ENCODE measurements at regions not wholly inside any gene's neighbourhood (a gene's known extent, or its start where the extent isn't known, plus 50 kb on each side); places are given as distances from the start of the nearest gene placed in this dataset.

DNA sequence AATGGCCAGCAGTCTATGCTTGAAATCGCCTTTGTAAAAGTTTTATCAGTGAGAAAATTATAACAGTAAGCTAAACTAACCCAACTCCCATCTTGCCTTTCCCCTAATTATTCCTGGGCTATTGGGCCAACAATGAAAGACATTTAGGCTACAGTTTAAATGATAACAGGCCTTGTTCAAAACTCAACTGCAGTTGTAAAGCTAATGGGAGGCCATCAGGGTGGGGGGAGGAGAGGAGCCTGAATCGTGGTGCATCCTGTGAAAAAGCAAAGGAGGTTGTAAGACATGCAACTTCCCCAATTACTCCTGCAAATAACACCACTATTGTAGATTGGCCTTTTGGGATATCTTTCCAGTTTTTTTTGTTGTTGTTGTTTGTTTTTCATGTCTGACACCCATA is 53.8 kb downstream of the ACTL7B start:
- TF ChIP-seq CTCF (IDR thresholded peaks at IDR 0.05) (no peak), EZH2 (IDR thresholded peaks at IDR 0.05; ENCODE audit: borderline replicate concordance, insufficient read depth, low read depth, low read length, poor library complexity, severe bottlenecking) (no peak)

Data from B cell (primary cell).